ENCODE measurements at regions not wholly inside any gene's neighbourhood (a gene's known extent, or its start where the extent isn't known, plus 50 kb on each side); places are given as distances from the start of the nearest gene placed in this dataset.

DNA sequence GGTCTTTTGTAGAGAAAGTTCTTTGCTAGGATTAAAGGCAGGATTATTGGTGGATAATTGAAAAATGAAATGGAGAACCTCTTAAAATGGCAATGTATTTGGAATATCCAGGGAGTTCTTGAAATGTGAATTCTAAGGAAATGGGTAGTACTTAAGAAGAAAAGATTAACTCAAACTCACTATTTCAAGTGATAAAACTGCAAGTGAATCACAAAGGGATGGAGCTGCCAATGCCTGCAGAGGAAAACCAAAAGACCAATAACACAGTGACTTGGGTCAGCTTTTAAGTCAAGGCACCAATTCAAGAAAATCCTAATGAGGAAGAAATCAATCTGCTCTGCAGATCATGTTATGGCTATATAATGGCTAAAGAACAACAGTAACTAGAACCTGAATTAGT, 67.6 kb upstream of the ETAA1 start (continued):
- TF ChIP-seq, protein P1, sequence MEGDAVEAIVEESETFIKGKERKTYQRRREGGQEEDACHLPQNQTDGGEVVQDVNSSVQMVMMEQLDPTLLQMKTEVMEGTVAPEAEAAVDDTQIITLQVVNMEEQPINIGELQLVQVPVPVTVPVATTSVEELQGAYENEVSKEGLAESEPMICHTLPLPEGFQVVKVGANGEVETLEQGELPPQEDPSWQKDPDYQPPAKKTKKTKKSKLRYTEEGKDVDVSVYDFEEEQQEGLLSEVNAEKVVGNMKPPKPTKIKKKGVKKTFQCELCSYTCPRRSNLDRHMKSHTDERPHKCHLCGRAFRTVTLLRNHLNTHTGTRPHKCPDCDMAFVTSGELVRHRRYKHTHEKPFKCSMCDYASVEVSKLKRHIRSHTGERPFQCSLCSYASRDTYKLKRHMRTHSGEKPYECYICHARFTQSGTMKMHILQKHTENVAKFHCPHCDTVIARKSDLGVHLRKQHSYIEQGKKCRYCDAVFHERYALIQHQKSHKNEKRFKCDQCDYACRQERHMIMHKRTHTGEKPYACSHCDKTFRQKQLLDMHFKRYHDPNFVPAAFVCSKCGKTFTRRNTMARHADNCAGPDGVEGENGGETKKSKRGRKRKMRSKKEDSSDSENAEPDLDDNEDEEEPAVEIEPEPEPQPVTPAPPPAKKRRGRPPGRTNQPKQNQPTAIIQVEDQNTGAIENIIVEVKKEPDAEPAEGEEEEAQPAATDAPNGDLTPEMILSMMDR (conservative IDR thresholded peaks at IDR 0.05; ENCODE audit: low read depth, low read length), result no peak
- TF ChIP-seq MAFK (IDR thresholded peaks at IDR 0.05; ENCODE audit: low read depth, low read length), result no peak

DNA sequence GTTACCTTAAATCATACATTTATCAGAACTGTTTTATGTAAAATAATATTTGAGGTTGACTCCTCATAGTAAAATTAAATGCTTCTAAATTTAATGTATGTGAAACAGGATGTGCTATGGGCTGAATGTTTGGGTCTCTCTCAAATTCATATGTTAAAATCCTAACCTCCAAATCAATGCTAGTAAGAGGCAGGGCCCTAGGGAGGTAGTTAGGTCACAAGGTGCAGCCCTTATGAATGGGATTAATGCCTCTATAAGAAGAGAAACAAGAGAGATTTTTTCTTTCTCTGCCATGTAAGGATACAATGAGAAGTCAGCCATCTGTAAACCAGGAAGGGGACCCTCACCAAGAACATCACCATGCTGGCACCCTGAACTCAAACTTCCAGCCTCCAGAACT, 67.2 kb upstream of the ETAA1 start:
- CTCF ChIA-PET, result no interaction called here

More for the DNA sequence above, 67.2 kb upstream of the ETAA1 start:
- Histone ChIP-seq H3K23ac (ENCODE audit: low read depth, low read length) (no peak overlapping the region), H4K20me1 (ENCODE audit: insufficient read depth, low read length) (no peaks in the 10 kb centered on the region), H4K5ac (ENCODE audit: low read depth, low read length) (no peak overlapping the region), H3K9me1 (ENCODE audit: insufficient read depth, low read length) (no peaks in the 10 kb centered on the region), H2BK15ac (ENCODE audit: low read depth, low read length) (no peak overlapping the region), H3K4ac (ENCODE audit: low read depth, low read length) (no peak overlapping the region), H3K56ac (ENCODE audit: extremely low read depth, insufficient read depth, low read length) (no peak overlapping the region), H3K79me1 (ENCODE audit: low read depth in 1 of 2, low read length in 2 of 2) (no peaks in the 10 kb centered on the region), H3K27ac (ENCODE audit: insufficient read depth, low read length) (no peak overlapping the region), H3K4me1 (ENCODE audit: control insufficient read depth, insufficient read depth, low read length) (no peaks in the 10 kb centered on the region), H3K27me3 (ENCODE audit: control insufficient read depth, insufficient read depth, low read length) (no peaks in the 10 kb centered on the region), H2BK120ac (ENCODE audit: low read depth, low read length) (no peak overlapping the region), H4K91ac (ENCODE audit: insufficient read depth, low read depth, low read length) (no peak overlapping the region), H3K4me3 (ENCODE audit: insufficient read depth, low read depth, low read length) (no peak overlapping the region), H2BK20ac (ENCODE audit: low read depth, low read length) (no peak overlapping the region), H2BK5ac (ENCODE audit: low read depth, low read length, poor library complexity, severe bottlenecking) (no peak overlapping the region), H3K9ac (ENCODE audit: low read depth, low read length) (no peak overlapping the region), H3K36me3 (ENCODE audit: control insufficient read depth, insufficient read depth, low read length) (no peaks in the 10 kb centered on the region), H3K9me3 (ENCODE audit: control insufficient read depth, insufficient read depth, low read length) (no peaks in the 10 kb centered on the region), H2AK5ac (ENCODE audit: low read depth, low read length) (no peak overlapping the region), H2AK9ac (replicated peaks; ENCODE audit: low read depth, low read length, poor library complexity) (no peak overlapping the region), H4K8ac (ENCODE audit: low read depth in 2 of 2, low read length in 2 of 2) (no peak overlapping the region), H3K4me2 (ENCODE audit: low read depth, low read length) (no peak overlapping the region), H2AFZ (replicated peaks; ENCODE audit: low read length, poor library complexity) (no peak overlapping the region), H3K14ac (replicated peaks; ENCODE audit: low read depth, low read length) (no peak overlapping the region), H3K18ac (ENCODE audit: low read depth, low read length) (no peak overlapping the region)
- TF ChIP-seq BHLHE40 (IDR thresholded peaks at IDR 0.05; ENCODE audit: low read depth, low read length), result no peak
- no peak for TF ChIP-seq CHD1 (IDR thresholded peaks at IDR 0.05; ENCODE audit: low read depth, low read length)
- no peak for TF ChIP-seq FOS (IDR thresholded peaks at IDR 0.05; ENCODE audit: low read depth, low read length)
- TF ChIP-seq RAD21 (IDR thresholded peaks at IDR 0.05; ENCODE audit: low read length), result no peak
- TF ChIP-seq, protein P1 (conservative IDR thresholded peaks at IDR 0.05; ENCODE audit: low read depth, low read length), result no peak
- TF ChIP-seq, protein P2, sequence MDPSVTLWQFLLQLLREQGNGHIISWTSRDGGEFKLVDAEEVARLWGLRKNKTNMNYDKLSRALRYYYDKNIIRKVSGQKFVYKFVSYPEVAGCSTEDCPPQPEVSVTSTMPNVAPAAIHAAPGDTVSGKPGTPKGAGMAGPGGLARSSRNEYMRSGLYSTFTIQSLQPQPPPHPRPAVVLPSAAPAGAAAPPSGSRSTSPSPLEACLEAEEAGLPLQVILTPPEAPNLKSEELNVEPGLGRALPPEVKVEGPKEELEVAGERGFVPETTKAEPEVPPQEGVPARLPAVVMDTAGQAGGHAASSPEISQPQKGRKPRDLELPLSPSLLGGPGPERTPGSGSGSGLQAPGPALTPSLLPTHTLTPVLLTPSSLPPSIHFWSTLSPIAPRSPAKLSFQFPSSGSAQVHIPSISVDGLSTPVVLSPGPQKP (IDR thresholded peaks at IDR 0.05; ENCODE audit: borderline replicate concordance, low read depth, low read length), result no peak
- TF ChIP-seq RFX5 (IDR thresholded peaks at IDR 0.05; ENCODE audit: low read depth, low read length), result no peak
- no peak for TF ChIP-seq MXI1 (IDR thresholded peaks at IDR 0.05; ENCODE audit: borderline replicate concordance, low read depth, low read length)
- no peak for TF ChIP-seq MAZ (IDR thresholded peaks at IDR 0.05; ENCODE audit: borderline replicate concordance, low read depth, low read length)
- TF ChIP-seq SMC3 (IDR thresholded peaks at IDR 0.05; ENCODE audit: low read depth, low read length), result no peak
- DNase-seq, result no peak
- POLR2A ChIA-PET (ENCODE audit: unreplicated experiment), result no interaction called here
- intact Hi-C loops (cut with micrococcal nuclease), result loop anchor here (10.0 kb wide), 1 partner anchor 515 kb away; no protein-coding TSS in a partner anchor
- dilution Hi-C loops (cut with HindIII; ENCODE audit: low sequenced_read_pairs, unreplicated experiment), result no loop called here
- in situ Hi-C loops (cut with MboI; ENCODE audit: low sequenced_read_pairs), result no loop called here
- no peak for ATAC-seq (ENCODE audit: low read depth)
- no TSS peak for BruUV-seq (replicated peaks)

Measured in IMR-90 (cell line).